H1 (cell line): ENCODE measurements at regions not wholly inside any gene's neighbourhood (a gene's known extent, or its start where the extent isn't known, plus 50 kb on each side); places are given as distances from the start of the nearest gene placed in this dataset.

ENCODE experiments used
- CTCF ChIA-PET: fragments of 300-600 bp; sonication (Branson Sonifier 250); formaldehyde crosslinking; loops from one replicate; lab custom pipeline; 2021; ENCODE audit not compliant: partially characterized antibody; lab: Charles Lee
- POLR2A ChIA-PET: fragments of 300-600 bp; sonication (Branson Sonifier 250); formaldehyde crosslinking; loops from one replicate; lab custom pipeline; 2021; ENCODE audit warnings: inconsistent platforms; ENCODE audit not compliant: partially characterized antibody; lab: Charles Lee
- DNase-seq, 2 experiments: peaks; one replicate each; pipeline versions ENCODE4 v3.0.0 to v3.0.0-alpha.2; 2010 to 2022; ENCODE audit warnings: low spot score in 2 of 2, low read depth in 1 of 2, mixed read lengths in 1 of 2
- FAIRE-seq: peaks from 2 replicates; lab custom pipeline; 2011; peaks lifted over from hg19 to GRCh38; lab: Jason Lieb, UNC
- H2AFZ ChIP-seq: 2 replicates; pipeline ENCODE4 v1.8.1; 2012; ENCODE audit warnings: low read length, inconsistent platforms
- H2AK5ac ChIP-seq: 2 replicates; pipeline ENCODE4 v1.6.1; 2013; ENCODE audit warnings: low read depth, low read length
- H2BK120ac ChIP-seq: replicated peaks from 2 replicates; pipeline ENCODE3; 2013; ENCODE audit warnings: low read depth, low read length, inconsistent platforms
- H2BK12ac ChIP-seq: 2 replicates; pipeline ENCODE4 v1.6.1; 2013; ENCODE audit warnings: low read depth, low read length
- H2BK15ac ChIP-seq: 2 replicates; pipeline ENCODE4 v1.6.1; 2013; ENCODE audit warnings: low read length
- H2BK20ac ChIP-seq: 2 replicates; pipeline ENCODE4 v1.6.1; 2013; ENCODE audit warnings: low read length
- H2BK5ac ChIP-seq: 2 replicates; pipeline ENCODE4 v1.6.1; 2013; ENCODE audit warnings: low read depth, low read length
- H3K14ac ChIP-seq: 2 replicates; pipeline ENCODE4 v1.6.1; 2013; ENCODE audit warnings: inconsistent platforms; ENCODE audit not compliant: insufficient read length
- H3K18ac ChIP-seq: 2 replicates; pipeline ENCODE4 v1.6.1; 2013; ENCODE audit warnings: low read length; ENCODE audit errors: extremely low read depth
- H3K23ac ChIP-seq: 2 replicates; pipeline ENCODE4 v1.6.1; 2013; ENCODE audit warnings: inconsistent platforms; ENCODE audit not compliant: insufficient read length
- H3K23me2 ChIP-seq: 2 replicates; pipeline ENCODE4 v1.6.1; 2013; ENCODE audit warnings: low read depth, low read length
- H3K27ac ChIP-seq: 2 replicates; pipeline ENCODE4 v1.6.1; 2011; ENCODE audit warnings: low read depth, low read length, inconsistent platforms
- H3K27me3 ChIP-seq, 4 experiments: replicated peaks in 1 of 4; 1 replicate in 1 of 4; 2 replicates in 3 of 4; pipeline versions ENCODE4 v1.6.1 to v1.8.1; 2011 to 2013; ENCODE audit warnings: low read length in 3 of 4, mild to moderate bottlenecking in 3 of 4, inconsistent platforms in 2 of 4, mixed read lengths in 2 of 4, moderate library complexity in 1 of 4; ENCODE audit not compliant: control insufficient read depth in 3 of 4, insufficient read depth in 3 of 4; ENCODE audit errors: extremely low read depth in 1 of 4
- H3K36me3 ChIP-seq, 4 experiments: 2 replicates each; pipeline versions ENCODE4 v1.6.1 to v1.8.1; 2011 to 2013; ENCODE audit warnings: mild to moderate bottlenecking in 4 of 4, low read length in 3 of 4, moderate library complexity in 2 of 4, control low read depth in 1 of 4, inconsistent platforms in 1 of 4; ENCODE audit not compliant: insufficient read depth in 4 of 4, control insufficient read depth in 2 of 4
- H3K4ac ChIP-seq: replicated peaks from 2 replicates; pipeline ENCODE3; 2013; ENCODE audit warnings: low read length, low read depth, mixed read lengths, inconsistent platforms; ENCODE audit not compliant: insufficient read length
- H3K4me1 ChIP-seq, 4 experiments: replicated peaks in 1 of 4; 1 replicate in 1 of 4; 2 replicates in 3 of 4; pipeline versions ENCODE4 v1.6.1 to v1.8.1; 2011 to 2013; ENCODE audit warnings: low read length in 3 of 4, inconsistent platforms in 2 of 4, mixed read lengths in 1 of 4; ENCODE audit not compliant: insufficient read depth in 4 of 4, control insufficient read depth in 3 of 4
- H3K4me2 ChIP-seq, 2 experiments: 2 replicates each; pipeline versions ENCODE4 v1.6.1 to v1.8.1; 2011 to 2013; ENCODE audit warnings: low read depth in 2 of 2, low read length in 2 of 2, control low read depth in 1 of 2, inconsistent platforms in 1 of 2, mild to moderate bottlenecking in 1 of 2; ENCODE audit not compliant: insufficient read depth in 1 of 2
- H3K4me3 ChIP-seq, 4 experiments: fragments of 200-600, 300-600 bp in 1 of 4; sonication (generic), shearing (Covaris generic), sonication (Bioruptor Twin) in 1 of 4; 2 replicates each; pipeline versions ENCODE4 v1.5.1 to v1.8.1; 2011 to 2016; ENCODE audit warnings: low read length in 4 of 4, low read depth in 3 of 4, control low read depth in 2 of 4, inconsistent platforms in 2 of 4, mild to moderate bottlenecking in 2 of 4, mixed read lengths in 1 of 4, moderate library complexity in 1 of 4; ENCODE audit not compliant: insufficient read depth in 2 of 4; ENCODE audit errors: extremely low read depth in 1 of 4
- H3K56ac ChIP-seq: replicated peaks from 2 replicates; pipeline ENCODE3; 2013; ENCODE audit warnings: low read depth, mild to moderate bottlenecking, mixed read lengths, low read length, inconsistent platforms; ENCODE audit not compliant: insufficient read length
- H3K79me1 ChIP-seq: 2 replicates; pipeline ENCODE4 v1.6.1; 2013; ENCODE audit warnings: low read depth, low read length, control low read depth
- H3K79me2 ChIP-seq, 2 experiments: 2 replicates each; pipeline versions ENCODE4 v1.6.1 to v1.8.1; 2012 to 2013; ENCODE audit warnings: low read length in 2 of 2, mild to moderate bottlenecking in 2 of 2, inconsistent platforms in 1 of 2; ENCODE audit not compliant: insufficient read depth in 2 of 2, control insufficient read depth in 1 of 2
- H3K9ac ChIP-seq, 4 experiments: replicated peaks in 1 of 4; 1 replicate in 1 of 4; 2 replicates in 3 of 4; pipeline versions ENCODE4 v1.6.1 to v1.8.1; 2011 to 2013; ENCODE audit warnings: low read depth in 3 of 4, low read length in 3 of 4, control low read depth in 2 of 4, mild to moderate bottlenecking in 2 of 4, moderate library complexity in 2 of 4, inconsistent platforms in 1 of 4; ENCODE audit errors: extremely low read depth in 1 of 4
- H3K9me3 ChIP-seq, 2 experiments: 2 replicates each; pipeline versions ENCODE4 v1.6.1 to v1.8.1; 2012 to 2013; ENCODE audit warnings: mild to moderate bottlenecking in 2 of 2, moderate library complexity in 2 of 2, control low read depth in 1 of 2, inconsistent platforms in 1 of 2, low read depth in 1 of 2, low read length in 1 of 2, mixed read lengths in 1 of 2; ENCODE audit not compliant: insufficient read depth in 2 of 2
- H4K20me1 ChIP-seq, 2 experiments: replicated peaks in 1 of 2; 2 replicates each; pipeline versions ENCODE3 to v1.8.1; 2011 to 2013; ENCODE audit warnings: inconsistent platforms in 2 of 2, low read length in 2 of 2, mild to moderate bottlenecking in 1 of 2; ENCODE audit not compliant: insufficient read depth in 2 of 2, control insufficient read depth in 1 of 2
- H4K5ac ChIP-seq: 2 replicates; pipeline ENCODE4 v1.6.1; 2013; ENCODE audit warnings: low read length, low read depth, mixed read lengths, inconsistent platforms; ENCODE audit not compliant: insufficient read length
- H4K8ac ChIP-seq: 2 replicates; pipeline ENCODE4 v1.8.0; 2013; ENCODE audit warnings: mild to moderate bottlenecking, moderate library complexity, low read length, inconsistent platforms; ENCODE audit not compliant: insufficient read depth; ENCODE audit errors: extremely low read depth
- H4K91ac ChIP-seq: replicated peaks from 2 replicates; pipeline ENCODE3; 2013; ENCODE audit warnings: low read length, mixed read lengths, inconsistent platforms; ENCODE audit not compliant: insufficient read length
- BCL11A ChIP-seq, 2 experiments: IDR thresholded peaks; one replicate each; pipeline ENCODE4 v1.6.1; 2011; ENCODE audit warnings: low read depth in 2 of 2, low read length in 2 of 2, mild to moderate bottlenecking in 2 of 2
- CREB1 ChIP-seq: IDR thresholded peaks from 2 replicates; pipeline ENCODE4 v1.6.1; 2012; ENCODE audit warnings: inconsistent platforms
- EZH2 ChIP-seq: fragments of 200-600 bp; sonication (generic); IDR thresholded peaks from 2 replicates; pipeline ENCODE4 v1.7.1; 2012; ENCODE audit warnings: low read depth, mild to moderate bottlenecking, moderate library complexity, low read length, inconsistent platforms; ENCODE audit not compliant: severe bottlenecking
- YY1 ChIP-seq: IDR thresholded peaks from 2 replicates; pipeline ENCODE4 v1.6.1; 2011; ENCODE audit warnings: low read depth, mild to moderate bottlenecking, low read length
- WGBS, 2 experiments: shearing (Covaris generic) in 1 of 2; methylation state at CpG; one replicate each; pipeline versions ENCODE4 v1.1.6 to v1.1.7; 2013 to 2015; ENCODE audit warnings: low lambda C conversion rate in 2 of 2, mixed read lengths in 2 of 2, inconsistent platforms in 1 of 2, low coverage in 1 of 2, missing lambda C conversion rate in 1 of 2; ENCODE audit not compliant: insufficient replicate concordance in 2 of 2, insufficient coverage in 1 of 2, insufficient read length in 1 of 2; ENCODE audit errors: extremely low coverage in 1 of 2, missing lambda C conversion rate in 1 of 2; 5-methylcytosine and 5-hydroxymethylcytosine counted together

DNA sequence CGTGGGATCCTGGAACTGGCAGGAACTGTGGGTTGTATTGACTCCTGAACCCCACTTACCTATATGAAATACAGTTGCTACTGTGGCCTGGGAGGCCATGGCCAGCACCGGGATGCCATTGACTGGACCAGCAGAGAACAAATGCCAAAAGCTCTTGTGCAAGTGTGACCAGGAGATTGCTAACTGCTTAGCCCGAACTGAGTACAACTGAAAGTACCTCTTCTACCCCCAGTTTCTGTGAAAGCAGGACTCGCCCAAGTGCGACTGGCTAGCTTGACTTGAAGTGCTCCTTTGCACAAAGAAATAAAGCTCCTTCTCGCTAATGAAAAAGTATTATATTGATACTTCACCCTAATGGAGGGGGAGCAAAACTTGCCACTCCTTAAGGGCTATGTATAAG is 101.3 kb upstream of the ATP11B start:
- H3K4ac ChIP-seq: no peak overlapping the region
- no peaks in the 10 kb centered on the region for H3K23me2 ChIP-seq
- no peak overlapping the region for H3K4me3 ChIP-seq
- H4K8ac ChIP-seq: peak overlapping the region; percentile 79; the same call in 1 of the 2 replicates
- H3K56ac ChIP-seq: no peak overlapping the region
- no peaks in the 10 kb centered on the region for H3K27me3 ChIP-seq
- no peak overlapping the region for H4K91ac ChIP-seq
- H3K9me3 ChIP-seq: no peaks in the 10 kb centered on the region
- no peak overlapping the region for H3K27ac ChIP-seq
- FAIRE-seq: no peak
- no peak overlapping the region for H3K23ac ChIP-seq
- no peak overlapping the region for H3K14ac ChIP-seq
- no peak overlapping the region for H2BK120ac ChIP-seq
- H2BK5ac ChIP-seq: no peak overlapping the region
- DNase-seq: no peak
- no peak overlapping the region for H2BK20ac ChIP-seq
- H2AK5ac ChIP-seq: no peak overlapping the region
- ChIA-PET POLR2A (no interaction called here), CTCF (interaction anchor here (0.6 to 1.5 kb wide), 2 partner anchors 8 to 181 kb away, joined by 3 read pairs; no protein-coding TSS in a partner anchor)
- H3K18ac ChIP-seq: no peak overlapping the region
- no peak overlapping the region for H4K5ac ChIP-seq
- H3K4me1 ChIP-seq: no peaks in the 10 kb centered on the region
- no peak overlapping the region for H3K9ac ChIP-seq
- H3K79me2 ChIP-seq: no peaks in the 10 kb centered on the region
- TF ChIP-seq BCL11A (IDR thresholded peaks at IDR 0.05; ENCODE audit: low read depth in 2 of 2, low read length in 2 of 2) (no peak), EZH2 (no peak), CREB1 (no peak), YY1 (no peak)
- no peaks in the 10 kb centered on the region for H3K79me1 ChIP-seq
- no peaks in the 10 kb centered on the region for H3K36me3 ChIP-seq
- H2AFZ ChIP-seq: no peak overlapping the region
- WGBS, 2 experiments: 84% methylated on average over 6 of the region's 6 CpGs; no CpG with 5 or more reads in 1 of the 2 experiments
- H2BK12ac ChIP-seq: no peak overlapping the region
- no peaks in the 10 kb centered on the region for H4K20me1 ChIP-seq
- no peak overlapping the region for H3K4me2 ChIP-seq
- H2BK15ac ChIP-seq: no peak overlapping the region
